Kidney (tissue), 13 donors: ENCODE measurements at regions not wholly inside any gene's neighbourhood (a gene's known extent, or its start where the extent isn't known, plus 50 kb on each side); places are given as distances from the start of the nearest gene placed in this dataset.

Experiments used
- DNase-seq, 5 donors: peaks; one replicate each; pipeline ENCODE4 v3.0.0-alpha.2; 2013 to 2020
- FAIRE-seq: peaks from 2 replicates; lab custom pipeline; 2012; peaks lifted over from hg19 to GRCh38; lab: Jason Lieb, UNC
- H3K27ac ChIP-seq, 2 donors: one replicate each; pipeline ENCODE4 v1.7.0; 2013; ENCODE audit warnings: low read depth in 2 of 2, low read length in 2 of 2, inconsistent platforms in 1 of 2
- H3K27me3 ChIP-seq: one replicate; pipeline ENCODE4 v1.7.1; 2013; ENCODE audit warnings: low read length, inconsistent platforms; ENCODE audit not compliant: control insufficient read depth, insufficient read depth
- H3K36me3 ChIP-seq, 3 donors: one replicate each; pipeline versions ENCODE4 v1.7.0 to v1.7.1; 2013; ENCODE audit warnings: low read length in 3 of 3, control low read depth in 1 of 3, inconsistent platforms in 1 of 3; ENCODE audit not compliant: insufficient read depth in 3 of 3, control insufficient read depth in 2 of 3
- H3K4me1 ChIP-seq, 3 donors: one replicate each; pipeline versions ENCODE4 v1.7.0 to v1.7.1; 2013; ENCODE audit warnings: low read length in 3 of 3, inconsistent platforms in 1 of 3, low read depth in 1 of 3; ENCODE audit not compliant: control insufficient read depth in 2 of 3, insufficient read depth in 2 of 3
- H3K4me3 ChIP-seq, 3 donors: one replicate each; pipeline versions ENCODE4 v1.7.0 to v1.8.1; 2013; ENCODE audit warnings: low read length in 3 of 3, control low read depth in 1 of 3, inconsistent platforms in 1 of 3
- H3K9ac ChIP-seq, 3 donors: one replicate each; pipeline versions ENCODE4 v1.7.0 to v1.7.1; 2013; ENCODE audit warnings: low read length in 3 of 3, control low read depth in 1 of 3, inconsistent platforms in 1 of 3
- H3K9me3 ChIP-seq, 3 donors: one replicate each; pipeline versions ENCODE4 v1.7.0 to v1.7.1; 2013; ENCODE audit warnings: low read length in 3 of 3, control low read depth in 1 of 3, inconsistent platforms in 1 of 3; ENCODE audit not compliant: control insufficient read depth in 2 of 3, insufficient read depth in 1 of 3
- CTCF ChIP-seq: IDR thresholded peaks from 3 replicates; pipeline ENCODE4 v1.5.1; 2012; ENCODE audit warnings: mild to moderate bottlenecking, moderate library complexity, borderline replicate concordance; ENCODE audit not compliant: insufficient read depth; ENCODE audit errors: extremely low read depth
- intact Hi-C: fragments of 100-400 bp; cut with DNase I; formaldehyde crosslinking; loops from one replicate; pipeline ENCODE4 v1.11.1; 2022
- donor health status: control.
- donor health status: control.
- donor health status: control.
- donor health status: control.
- donor health status: control.
- donor health status: DM: yes; HTN: yes; CAD: no.
- donor health status: Normal renal cell carcinoma (clear cell type).

DNA sequence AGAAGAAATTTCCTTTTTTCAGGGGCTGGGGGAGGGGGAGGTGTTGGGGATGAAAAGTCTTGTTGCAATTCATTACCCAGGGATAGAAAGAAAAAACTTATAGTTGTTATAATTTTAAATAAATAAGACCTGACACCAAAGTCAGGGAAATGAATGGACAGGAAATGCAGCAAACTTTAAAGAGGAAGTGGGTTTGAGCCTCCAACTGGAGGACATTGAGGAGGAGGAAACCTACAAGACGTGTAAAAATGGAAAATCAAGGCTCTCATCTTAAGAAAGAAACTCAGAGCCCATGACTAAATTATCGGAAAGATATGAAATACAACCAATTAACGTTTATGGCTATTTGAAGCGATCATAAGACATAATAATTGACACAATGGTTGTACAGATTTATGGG lies 54.4 kb downstream of the NIBAN1 start:
- Histone ChIP-seq H3K27me3 (no peaks in the 10 kb centered on the region), H3K4me1 (no peaks in the 10 kb centered on the region), H3K36me3 (no peaks in the 10 kb centered on the region), H3K4me3 (no peak overlapping the region), H3K9ac (no peak overlapping the region), H3K27ac (no peak overlapping the region), H3K9me3 (no peaks in the 10 kb centered on the region)
- DNase-seq (no peak), FAIRE-seq (no peak)
- no peak for TF ChIP-seq CTCF
- intact Hi-C loops, result no loop called here

DNA sequence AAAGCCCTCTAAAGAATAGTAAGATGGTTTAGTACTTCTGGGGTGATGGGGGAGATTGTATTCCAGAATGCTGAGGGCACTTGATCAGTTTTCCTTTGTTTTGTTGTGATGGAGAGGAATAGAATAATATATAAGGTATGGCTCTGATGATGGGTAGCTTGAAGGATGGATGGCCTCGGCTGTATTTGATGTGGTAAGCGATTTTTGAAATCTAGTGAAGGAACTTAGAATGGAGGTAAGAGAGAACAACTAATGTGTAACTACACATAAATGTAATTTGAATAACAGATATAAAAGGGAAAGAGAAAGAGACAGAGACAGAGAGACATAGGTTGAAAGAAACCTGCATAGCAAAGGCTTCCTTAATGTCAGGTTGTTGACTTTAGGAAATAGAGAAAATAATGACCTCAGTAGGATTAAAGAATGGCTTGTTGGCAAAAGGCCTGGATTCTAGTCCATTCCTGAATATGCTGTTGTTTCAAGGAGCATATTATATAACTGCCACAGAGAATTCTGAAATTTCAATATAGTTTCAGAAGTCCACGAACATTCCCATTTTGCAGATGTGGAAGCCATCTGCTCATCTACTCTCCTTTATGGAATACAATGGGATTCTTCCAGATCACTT lies 58.7 kb downstream of the NIBAN1 start:
- no peaks in the 10 kb centered on the region for H3K9me3 ChIP-seq
- intact Hi-C loops, result no loop called here
- no peak for DNase-seq
- no peak for TF ChIP-seq CTCF
- no peaks in the 10 kb centered on the region for H3K4me1 ChIP-seq
- no peaks in the 10 kb centered on the region for H3K36me3 ChIP-seq
- no peak overlapping the region for H3K9ac ChIP-seq
- FAIRE-seq, result no peak
- no peak overlapping the region for H3K4me3 ChIP-seq
- H3K27me3 ChIP-seq, result no peaks in the 10 kb centered on the region
- no peak overlapping the region for H3K27ac ChIP-seq

DNA sequence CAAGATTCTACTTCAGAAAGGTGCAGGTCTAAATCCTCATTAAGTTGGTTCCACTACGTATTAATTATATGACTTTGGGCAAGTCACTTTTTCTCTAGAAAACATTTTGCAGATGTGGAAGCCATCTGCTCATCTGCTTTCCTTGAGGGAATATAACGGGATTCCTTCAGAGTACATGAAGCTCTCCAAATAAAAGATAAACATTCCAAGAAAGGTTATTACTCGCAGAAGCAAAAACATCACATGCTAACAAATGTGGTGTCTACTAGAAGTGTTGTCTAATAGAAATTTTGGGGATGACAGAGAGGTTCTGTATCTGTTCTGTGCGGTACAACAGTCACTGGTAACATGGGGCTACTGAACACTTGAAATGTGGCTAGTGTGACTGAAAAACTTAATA lies 60.2 kb downstream of the NIBAN1 start:
- no peaks in the 10 kb centered on the region for H3K9me3 ChIP-seq
- intact Hi-C loops, result no loop called here
- H3K36me3 ChIP-seq, result no peaks in the 10 kb centered on the region
- H3K27ac ChIP-seq, result no peak overlapping the region
- TF ChIP-seq CTCF, result no peak
- no peak for DNase-seq
- H3K27me3 ChIP-seq, result no peaks in the 10 kb centered on the region
- FAIRE-seq, result no peak
- H3K4me1 ChIP-seq, result no peaks in the 10 kb centered on the region
- no peak overlapping the region for H3K9ac ChIP-seq
- H3K4me3 ChIP-seq, result no peak overlapping the region

GRCh38 chr1:184912392-184912791 lies 61.9 kb downstream of the NIBAN1 start:
- no peaks in the 10 kb centered on the region for H3K4me1 ChIP-seq
- H3K27ac ChIP-seq, result no peak overlapping the region
- H3K9me3 ChIP-seq, result no peaks in the 10 kb centered on the region
- DNase-seq (no peak), FAIRE-seq (no peak)
- H3K36me3 ChIP-seq, result no peaks in the 10 kb centered on the region
- H3K9ac ChIP-seq, result no peak overlapping the region
- H3K4me3 ChIP-seq, result no peak overlapping the region
- no peaks in the 10 kb centered on the region for H3K27me3 ChIP-seq
- intact Hi-C loops, result no loop called here
- no peak for TF ChIP-seq CTCF
